HFFc6 (cell line): ENCODE measurements at regions not wholly inside any gene's neighbourhood (a gene's known extent, or its start where the extent isn't known, plus 50 kb on each side); places are given as distances from the start of the nearest gene placed in this dataset.

Experiments
- DNase-seq: peaks from one replicate; pipeline ENCODE4 v3.0.0-alpha.2; 2018
- H3K27ac Mint-ChIP-seq: 2 replicates; pipeline ENCODE4 v1.8.0; 2020; ENCODE audit warnings: mild to moderate bottlenecking, mixed read lengths
- H3K27me3 Mint-ChIP-seq: 2 replicates; pipeline ENCODE4 v1.8.0; 2021; ENCODE audit warnings: mild to moderate bottlenecking, moderate library complexity, mixed read lengths; ENCODE audit not compliant: insufficient read depth
- H3K36me3 Mint-ChIP-seq: 2 replicates; pipeline ENCODE4 v1.8.0; 2021; ENCODE audit warnings: low read depth, mixed read lengths
- H3K4me1 Mint-ChIP-seq: 2 replicates; pipeline ENCODE4 v1.8.0; 2020; ENCODE audit warnings: low read depth, mixed read lengths
- H3K4me3 Mint-ChIP-seq: 2 replicates; pipeline ENCODE4 v1.8.0; 2020; ENCODE audit warnings: mild to moderate bottlenecking, moderate library complexity, mixed read lengths
- H3K9me3 Mint-ChIP-seq: 2 replicates; pipeline ENCODE4 v1.8.0; 2020; ENCODE audit warnings: mild to moderate bottlenecking, mixed read lengths
- TF ChIP-seq, protein P1 (sequence below): fragments of 200-600 bp; sonication (generic); IDR thresholded peaks from 2 replicates; pipeline ENCODE4 v1.5.0; 2021; ENCODE audit warnings: antibody characterized with exemption, mild to moderate bottlenecking

- H3K36me3 Mint-ChIP-seq, result no peaks in the 10 kb centered on the region
- peaks cover 12% of the 10 kb centered on the region for H3K27me3 Mint-ChIP-seq
- DNase-seq, result no peak
- H3K27ac Mint-ChIP-seq, result no peak overlapping the region
- H3K9me3 Mint-ChIP-seq, result no peaks in the 10 kb centered on the region
- TF ChIP-seq, protein P1, sequence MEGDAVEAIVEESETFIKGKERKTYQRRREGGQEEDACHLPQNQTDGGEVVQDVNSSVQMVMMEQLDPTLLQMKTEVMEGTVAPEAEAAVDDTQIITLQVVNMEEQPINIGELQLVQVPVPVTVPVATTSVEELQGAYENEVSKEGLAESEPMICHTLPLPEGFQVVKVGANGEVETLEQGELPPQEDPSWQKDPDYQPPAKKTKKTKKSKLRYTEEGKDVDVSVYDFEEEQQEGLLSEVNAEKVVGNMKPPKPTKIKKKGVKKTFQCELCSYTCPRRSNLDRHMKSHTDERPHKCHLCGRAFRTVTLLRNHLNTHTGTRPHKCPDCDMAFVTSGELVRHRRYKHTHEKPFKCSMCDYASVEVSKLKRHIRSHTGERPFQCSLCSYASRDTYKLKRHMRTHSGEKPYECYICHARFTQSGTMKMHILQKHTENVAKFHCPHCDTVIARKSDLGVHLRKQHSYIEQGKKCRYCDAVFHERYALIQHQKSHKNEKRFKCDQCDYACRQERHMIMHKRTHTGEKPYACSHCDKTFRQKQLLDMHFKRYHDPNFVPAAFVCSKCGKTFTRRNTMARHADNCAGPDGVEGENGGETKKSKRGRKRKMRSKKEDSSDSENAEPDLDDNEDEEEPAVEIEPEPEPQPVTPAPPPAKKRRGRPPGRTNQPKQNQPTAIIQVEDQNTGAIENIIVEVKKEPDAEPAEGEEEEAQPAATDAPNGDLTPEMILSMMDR, result no peak
- no peaks in the 10 kb centered on the region for H3K4me1 Mint-ChIP-seq
- H3K4me3 Mint-ChIP-seq, result no peak overlapping the region
These were observed 291.7 kb downstream of the USP46 start for GRCh38 chr4:52367282-52367830.

DNA sequence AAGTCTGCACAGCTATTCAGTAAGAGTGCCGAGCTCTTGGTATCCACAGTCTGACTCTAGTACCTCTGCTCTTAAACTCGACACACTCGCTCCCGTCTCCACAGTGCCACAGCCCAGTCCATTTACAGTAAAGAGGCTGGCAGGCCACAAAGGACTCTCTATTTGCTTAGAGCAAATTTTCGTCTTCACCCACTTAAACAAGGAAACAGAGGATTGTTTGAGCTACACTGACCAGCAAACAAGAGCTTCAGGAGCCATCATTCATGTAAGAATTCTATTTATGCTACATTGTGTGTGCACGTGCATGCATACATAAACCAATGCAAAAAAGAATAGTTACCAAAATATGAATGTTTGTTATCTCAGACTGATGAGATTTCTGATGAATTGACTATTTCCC, 290.2 kb downstream of the USP46 start:
- Mint-ChIP-seq H3K4me1 (no peaks in the 10 kb centered on the region), H3K27ac (no peak overlapping the region), H3K9me3 (no peaks in the 10 kb centered on the region), H3K27me3 (peaks cover 13% of the 10 kb centered on the region), H3K36me3 (no peaks in the 10 kb centered on the region), H3K4me3 (no peak overlapping the region)
- TF ChIP-seq, protein P1, result no peak
- DNase-seq, result no peak

DNA sequence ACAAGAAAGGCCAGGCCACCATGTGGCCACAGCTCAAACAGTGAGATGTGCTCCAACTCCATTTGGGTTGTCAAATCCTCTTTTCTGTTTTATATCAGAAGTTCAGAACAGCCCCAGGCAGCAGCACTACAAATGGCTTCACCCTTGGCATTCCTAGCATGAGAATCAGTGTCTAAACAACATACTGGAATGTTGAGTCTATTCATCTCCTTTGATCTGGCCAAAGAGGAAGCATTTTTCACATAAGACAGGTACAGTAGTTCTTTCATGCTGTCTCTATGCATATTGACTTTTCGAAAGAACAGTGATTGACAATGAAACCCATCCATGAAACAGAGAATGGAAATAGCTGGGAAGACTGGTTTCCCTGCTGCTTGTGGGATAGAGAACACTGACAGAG, 289.5 kb downstream of the USP46 start:
- no peak overlapping the region for H3K27ac Mint-ChIP-seq
- H3K27me3 Mint-ChIP-seq, result peaks cover 19% of the 10 kb centered on the region
- no peaks in the 10 kb centered on the region for H3K9me3 Mint-ChIP-seq

GRCh38 chr4:52370576-52370975, 288.5 kb downstream of the USP46 start:
- no peak overlapping the region for H3K4me3 Mint-ChIP-seq
- H3K9me3 Mint-ChIP-seq, result no peaks in the 10 kb centered on the region
- no peak for DNase-seq
- H3K36me3 Mint-ChIP-seq, result no peaks in the 10 kb centered on the region
- TF ChIP-seq, protein P1, result no peak
- H3K27me3 Mint-ChIP-seq, result peaks cover 23% of the 10 kb centered on the region
- no peaks in the 10 kb centered on the region for H3K4me1 Mint-ChIP-seq
- no peak overlapping the region for H3K27ac Mint-ChIP-seq

More for the DNA sequence above, 289.5 kb downstream of the USP46 start:
- TF ChIP-seq, protein P1, result no peak
- DNase-seq, result peak; percentile 7
- Mint-ChIP-seq H3K4me1 (no peaks in the 10 kb centered on the region), H3K4me3 (no peak overlapping the region), H3K36me3 (no peaks in the 10 kb centered on the region)

- TF ChIP-seq, protein P1, result no peak
- Mint-ChIP-seq H3K27me3 (peaks cover 23% of the 10 kb centered on the region), H3K4me1 (peaks cover 8% of the 10 kb centered on the region), H3K27ac (no peak overlapping the region), H3K4me3 (no peak overlapping the region), H3K36me3 (no peaks in the 10 kb centered on the region), H3K9me3 (no peaks in the 10 kb centered on the region)
- DNase-seq, result no peak
These were observed 287.3 kb downstream of the USP46 start for GRCh38 chr4:52371841-52372240.

DNA sequence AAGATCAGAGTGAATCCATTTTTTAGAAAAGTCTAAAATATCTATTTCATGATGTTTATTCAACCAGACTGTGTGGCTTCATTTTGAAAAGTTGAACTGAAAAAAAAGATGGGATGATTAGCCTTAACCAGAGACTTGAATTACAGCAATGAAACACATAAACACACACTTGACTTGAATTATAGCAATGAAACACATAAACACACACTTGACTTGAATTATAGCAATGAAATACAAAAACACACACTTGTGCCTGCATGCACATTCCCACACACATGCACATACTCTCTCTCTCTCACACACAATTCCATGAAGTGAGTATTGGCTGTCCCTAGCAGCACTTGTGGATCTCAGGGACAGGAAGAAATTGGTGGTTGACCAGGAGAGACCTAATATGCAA, 286.8 kb downstream of the USP46 start:
- TF ChIP-seq, protein P1, result no peak
- no peak overlapping the region for H3K4me3 Mint-ChIP-seq

More for the DNA sequence above, 286.8 kb downstream of the USP46 start:
- Mint-ChIP-seq H3K27me3 (peaks cover 23% of the 10 kb centered on the region), H3K4me1 (peaks cover 8% of the 10 kb centered on the region), H3K27ac (no peak overlapping the region), H3K9me3 (no peaks in the 10 kb centered on the region), H3K36me3 (no peaks in the 10 kb centered on the region)
- no peak for DNase-seq
